Activated naive CD8-positive, alpha-beta T cell treated with anti-CD3 and anti-CD28 coated beads, Interleukin-2, amount 10 ng/mL, durations not matched to agents 7 days and 5 days (primary cell): ENCODE measurements at regions not wholly inside any gene's neighbourhood (a gene's known extent, or its start where the extent isn't known, plus 50 kb on each side); places are given as distances from the start of the nearest gene placed in this dataset.
"Not testable (repeated sequence)": the region's sequence is repeated elsewhere in the genome, so short reads cannot be mapped to it uniquely, and the experiment has no call there.

Experiments used
- ATAC-seq: fragments of 150-1000 bp; cut with Tn5 transposase; one replicate; pipeline ENCODE4 v1.10.0; 2021; ENCODE audit warnings: low read depth, moderate library complexity
- POLR2A ChIA-PET: fragments of 350-600 bp; sonication (Branson Sonifier 250); formaldehyde crosslinking; loops from one replicate; lab custom pipeline; 2021; ENCODE audit warnings: antibody characterized with exemption; lab: Charles Lee
- DNase-seq: peaks from one replicate; pipeline ENCODE4 v3.0.0; 2021
- H3K27ac Mint-ChIP-seq: one replicate; pipeline ENCODE4 v1.8.0; 2022; ENCODE audit warnings: mild to moderate bottlenecking, mixed read lengths
- H3K27me3 Mint-ChIP-seq: one replicate; pipeline ENCODE4 v1.8.0; 2022; ENCODE audit warnings: mild to moderate bottlenecking, moderate library complexity, mixed read lengths
- H3K36me3 Mint-ChIP-seq: one replicate; pipeline ENCODE4 v1.8.0; 2021; ENCODE audit warnings: mild to moderate bottlenecking, mixed read lengths
- H3K4me1 Mint-ChIP-seq: one replicate; pipeline ENCODE4 v1.8.0; 2021; ENCODE audit warnings: mixed read lengths
- H3K4me3 Mint-ChIP-seq: one replicate; pipeline ENCODE4 v1.8.0; 2022; ENCODE audit warnings: mild to moderate bottlenecking, moderate library complexity, mixed read lengths
- H3K9me3 Mint-ChIP-seq: one replicate; pipeline ENCODE4 v1.8.0; 2021; ENCODE audit warnings: mixed read lengths

DNA sequence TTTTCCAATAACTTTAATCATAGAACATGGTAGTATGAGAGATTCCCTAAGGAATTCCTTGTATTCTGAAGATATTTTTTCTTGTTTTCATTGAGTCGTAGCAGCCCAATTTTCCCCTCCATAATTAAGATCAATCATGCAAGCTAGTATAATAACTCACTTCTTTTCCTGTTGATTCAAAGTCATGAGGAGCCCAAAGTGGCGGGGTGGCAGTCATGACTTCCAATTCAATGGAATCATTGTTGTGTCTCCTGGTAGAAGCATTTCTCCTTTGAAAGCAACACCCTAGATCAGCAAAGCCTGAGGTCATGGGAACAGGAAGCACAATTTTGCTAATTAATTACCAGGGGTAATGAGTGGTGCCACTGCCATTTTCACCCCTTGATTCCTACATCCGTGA is 77.6 kb upstream of the MAGI2 start:
- H3K4me3 Mint-ChIP-seq = no peak overlapping the region
- H3K4me1 Mint-ChIP-seq = no peaks in the 10 kb centered on the region
- DNase-seq = no peak
- ATAC-seq = no peak
- no peaks in the 10 kb centered on the region for H3K36me3 Mint-ChIP-seq
- H3K27me3 Mint-ChIP-seq = no peaks in the 10 kb centered on the region
- POLR2A ChIA-PET = no interaction called here
- peaks cover 1% of the 10 kb centered on the region for H3K9me3 Mint-ChIP-seq
- H3K27ac Mint-ChIP-seq = no peak overlapping the region

DNA sequence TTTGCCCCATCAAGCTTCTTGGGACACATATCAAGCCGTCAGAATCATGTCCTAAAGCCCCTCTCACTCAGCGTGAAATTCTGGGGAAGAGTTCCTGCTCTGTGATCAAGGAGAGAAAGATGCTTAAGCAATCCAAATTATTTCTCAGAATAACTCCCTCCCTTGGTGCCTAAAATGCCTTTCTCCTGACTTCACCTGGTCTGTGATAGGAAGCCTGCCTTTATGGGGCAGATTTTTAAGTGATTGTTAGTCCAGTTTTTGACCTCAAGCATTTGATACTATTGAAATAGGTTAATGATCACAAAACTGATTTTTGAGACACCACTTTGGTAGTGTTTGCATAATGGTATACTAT is 76.4 kb upstream of the MAGI2 start:
- Mint-ChIP-seq H3K4me3 (no peak overlapping the region), H3K27ac (no peak overlapping the region), H3K4me1 (no peaks in the 10 kb centered on the region), H3K27me3 (no peaks in the 10 kb centered on the region), H3K9me3 (peaks cover 1% of the 10 kb centered on the region), H3K36me3 (no peaks in the 10 kb centered on the region)
- POLR2A ChIA-PET = no interaction called here
- no peak for DNase-seq
- no peak for ATAC-seq

DNA sequence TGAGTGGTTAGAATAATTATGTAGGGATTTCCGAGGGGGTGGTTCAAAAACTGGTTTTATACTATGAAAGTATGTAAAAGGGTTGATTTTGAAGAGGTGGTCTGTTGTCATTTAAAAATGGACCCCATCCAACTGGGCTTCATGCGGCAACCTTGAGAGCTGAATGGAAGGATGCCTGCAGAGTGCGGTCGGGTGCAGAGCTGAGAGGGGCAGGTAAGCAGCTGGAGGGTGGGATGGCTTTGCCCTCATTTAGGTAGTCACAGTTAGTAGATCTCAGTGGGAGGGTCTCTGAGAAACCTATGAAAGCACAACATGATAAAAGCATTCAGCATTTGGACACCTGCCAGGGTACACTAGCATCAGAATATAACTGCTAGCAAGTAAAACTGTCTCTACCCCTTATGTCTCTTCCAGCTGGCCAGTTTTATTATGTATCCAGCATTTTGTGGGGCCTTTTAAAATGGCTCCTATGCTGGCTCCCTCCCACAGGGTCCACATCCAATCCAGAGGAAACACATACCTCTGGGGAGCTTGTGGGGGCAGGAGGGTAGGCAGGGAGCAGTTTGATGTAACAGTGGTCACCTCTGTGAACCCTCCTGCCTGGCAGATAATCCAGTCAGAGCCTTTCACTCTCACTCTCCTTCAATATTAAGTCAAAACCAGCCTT is 75.9 kb upstream of the MAGI2 start:
- POLR2A ChIA-PET = no interaction called here
- DNase-seq = no peak

DNA sequence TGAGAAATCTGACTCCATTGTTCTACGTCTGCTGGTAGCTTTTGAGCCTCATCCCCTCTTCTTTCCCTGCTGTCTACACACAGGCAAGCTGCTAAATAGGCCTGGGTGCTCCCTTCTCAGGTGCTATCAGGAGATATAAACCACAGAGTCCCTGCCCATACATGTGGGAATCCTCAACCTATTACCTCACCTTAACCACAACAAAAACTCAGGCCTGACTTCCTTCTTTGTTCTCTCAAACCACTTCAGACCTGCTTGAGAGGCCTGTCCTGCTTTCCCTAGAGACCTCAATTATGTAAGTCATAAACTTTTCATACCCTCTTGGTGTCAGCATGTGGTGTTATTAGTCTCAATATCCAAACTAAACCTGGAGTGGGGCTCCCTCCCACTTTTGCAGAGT is 75.0 kb upstream of the MAGI2 start:
- Mint-ChIP-seq H3K4me3 (no peak overlapping the region), H3K27ac (no peak overlapping the region), H3K27me3 (no peaks in the 10 kb centered on the region), H3K4me1 (no peaks in the 10 kb centered on the region), H3K9me3 (peaks cover 1% of the 10 kb centered on the region), H3K36me3 (no peaks in the 10 kb centered on the region)
- POLR2A ChIA-PET = no interaction called here
- no peak for ATAC-seq
- no peak for DNase-seq

More for the DNA sequence above, 75.9 kb upstream of the MAGI2 start:
- H3K4me1 Mint-ChIP-seq = no peaks in the 10 kb centered on the region
- ATAC-seq = no peak
- H3K27ac Mint-ChIP-seq = no peak overlapping the region
- H3K36me3 Mint-ChIP-seq = no peaks in the 10 kb centered on the region
- H3K27me3 Mint-ChIP-seq = no peaks in the 10 kb centered on the region
- no peak overlapping the region for H3K4me3 Mint-ChIP-seq
- peaks cover 1% of the 10 kb centered on the region for H3K9me3 Mint-ChIP-seq

DNA sequence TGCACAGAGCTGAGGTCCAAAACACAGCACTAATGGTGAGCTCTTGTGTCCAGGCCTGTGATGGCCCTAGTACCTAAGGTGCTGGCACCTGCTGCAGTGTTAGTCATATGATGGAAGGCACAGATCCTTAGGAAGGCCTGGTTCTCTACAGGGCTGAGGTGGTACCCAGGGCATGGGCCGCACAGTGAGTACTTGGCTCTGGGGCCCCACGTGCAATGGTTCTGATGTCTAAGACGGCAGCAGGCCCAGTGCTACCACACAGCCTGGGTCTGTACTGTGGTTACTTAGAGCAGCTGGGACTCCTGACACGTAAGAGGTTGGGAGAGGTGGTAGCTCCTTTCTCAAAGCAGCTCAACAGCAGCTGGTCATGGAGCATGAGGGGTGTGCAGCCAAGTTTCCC is 70.6 kb upstream of the MAGI2 start:
- Mint-ChIP-seq H3K4me1 (no peaks in the 10 kb centered on the region), H3K27me3 (peaks cover 3% of the 10 kb centered on the region), H3K27ac (no peak overlapping the region), H3K36me3 (no peaks in the 10 kb centered on the region), H3K4me3 (no peak overlapping the region), H3K9me3 (no peaks in the 10 kb centered on the region)
- no peak for ATAC-seq
- POLR2A ChIA-PET = no interaction called here
- DNase-seq = no peak

DNA sequence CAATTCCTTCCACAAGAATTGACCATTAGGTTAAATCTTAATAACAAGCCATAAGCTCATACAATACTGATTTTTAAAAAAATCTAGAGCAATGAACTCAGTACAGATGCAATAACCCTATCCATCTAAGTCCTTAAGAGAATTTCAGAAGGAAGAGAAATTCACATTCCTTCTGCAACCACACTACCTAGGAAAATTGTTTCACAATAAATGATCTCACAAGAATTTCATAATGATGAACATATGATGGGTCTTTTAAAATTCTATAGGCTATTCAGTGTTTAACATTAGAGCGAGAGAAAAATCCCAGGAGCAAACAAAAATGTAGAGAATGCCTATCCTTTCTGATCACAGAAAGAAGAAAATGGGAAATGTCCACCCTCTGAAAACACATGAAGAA is 70.0 kb upstream of the MAGI2 start:
- Mint-ChIP-seq H3K4me3 (no peak overlapping the region), H3K27me3 (peaks cover 3% of the 10 kb centered on the region), H3K9me3 (no peaks in the 10 kb centered on the region), H3K36me3 (no peaks in the 10 kb centered on the region), H3K27ac (no peak overlapping the region), H3K4me1 (no peaks in the 10 kb centered on the region)
- POLR2A ChIA-PET = no interaction called here
- no peak for ATAC-seq
- no peak for DNase-seq

DNA sequence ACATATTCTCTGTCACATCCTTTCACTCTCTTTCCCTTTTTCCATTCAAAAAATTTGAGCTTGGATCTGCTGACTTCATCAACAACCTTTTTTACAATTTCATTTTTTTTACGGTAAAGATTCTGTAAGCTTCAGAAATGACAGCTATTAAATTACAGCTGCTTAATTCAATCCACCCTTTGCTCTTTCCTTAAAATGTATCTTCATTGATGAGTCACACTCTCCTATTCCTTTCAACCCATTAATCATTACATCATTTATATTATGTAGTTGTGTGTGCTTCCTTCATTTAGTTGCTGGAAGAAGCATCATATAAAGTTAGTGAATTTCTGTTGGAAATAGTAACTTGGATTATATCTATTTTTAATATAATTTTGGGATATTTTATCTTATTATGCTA is 67.1 kb upstream of the MAGI2 start:
- Mint-ChIP-seq H3K27ac (no peak overlapping the region), H3K36me3 (no peaks in the 10 kb centered on the region), H3K4me3 (no peak overlapping the region), H3K27me3 (peaks cover 3% of the 10 kb centered on the region), H3K9me3 (no peaks in the 10 kb centered on the region), H3K4me1 (no peaks in the 10 kb centered on the region)
- POLR2A ChIA-PET = no interaction called here
- DNase-seq = no peak
- no peak for ATAC-seq

DNA sequence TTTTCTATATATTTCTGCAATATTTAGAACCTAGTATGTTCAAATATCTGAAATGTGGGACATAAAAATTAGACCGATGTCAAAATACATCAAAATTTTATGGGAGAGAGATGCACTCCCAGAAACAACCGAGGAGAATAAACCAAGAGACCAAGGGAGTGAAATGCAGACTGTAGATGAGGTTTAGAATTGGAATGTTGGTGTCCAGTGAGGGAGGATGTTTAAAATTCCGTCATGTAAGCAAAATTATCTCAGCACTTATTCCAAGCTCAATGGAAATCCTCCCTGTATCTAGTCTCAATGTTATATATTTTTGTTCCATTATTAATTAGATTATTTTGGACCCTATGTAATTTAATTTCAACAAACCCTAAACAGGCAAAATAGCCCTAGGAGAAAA is 61.9 kb upstream of the MAGI2 start:
- no peak overlapping the region for H3K27ac Mint-ChIP-seq
- no peak overlapping the region for H3K4me3 Mint-ChIP-seq
- H3K4me1 Mint-ChIP-seq = no peaks in the 10 kb centered on the region
- no peak for DNase-seq
- no peaks in the 10 kb centered on the region for H3K36me3 Mint-ChIP-seq
- POLR2A ChIA-PET = no interaction called here
- no peaks in the 10 kb centered on the region for H3K27me3 Mint-ChIP-seq
- no peaks in the 10 kb centered on the region for H3K9me3 Mint-ChIP-seq
- ATAC-seq = no peak

DNA sequence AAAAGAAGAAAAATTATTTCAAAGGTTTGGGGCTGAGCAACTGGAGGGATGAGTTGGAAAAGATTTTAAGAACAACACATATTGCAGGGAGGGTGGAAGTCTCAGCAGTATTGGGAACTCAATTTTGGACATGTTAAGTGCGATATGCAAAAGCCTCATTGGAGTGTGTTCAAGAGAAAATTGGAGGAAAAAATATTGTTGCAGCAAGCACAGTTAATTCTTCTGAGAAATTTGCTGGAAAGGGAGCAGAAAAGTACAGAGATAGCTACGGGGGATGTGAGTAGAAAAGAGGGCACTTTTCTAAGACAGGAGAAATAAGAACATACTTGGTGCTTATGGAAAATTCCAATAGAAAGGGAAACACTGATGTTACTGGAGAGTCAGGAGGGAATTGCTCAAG is 59.8 kb upstream of the MAGI2 start:
- H3K36me3 Mint-ChIP-seq = no peaks in the 10 kb centered on the region
- no peaks in the 10 kb centered on the region for H3K9me3 Mint-ChIP-seq
- H3K27me3 Mint-ChIP-seq = peaks cover 2% of the 10 kb centered on the region
- H3K4me1 Mint-ChIP-seq = no peaks in the 10 kb centered on the region
- DNase-seq = no peak
- no peak for ATAC-seq
- H3K4me3 Mint-ChIP-seq = no peak overlapping the region
- POLR2A ChIA-PET = no interaction called here
- no peak overlapping the region for H3K27ac Mint-ChIP-seq

DNA sequence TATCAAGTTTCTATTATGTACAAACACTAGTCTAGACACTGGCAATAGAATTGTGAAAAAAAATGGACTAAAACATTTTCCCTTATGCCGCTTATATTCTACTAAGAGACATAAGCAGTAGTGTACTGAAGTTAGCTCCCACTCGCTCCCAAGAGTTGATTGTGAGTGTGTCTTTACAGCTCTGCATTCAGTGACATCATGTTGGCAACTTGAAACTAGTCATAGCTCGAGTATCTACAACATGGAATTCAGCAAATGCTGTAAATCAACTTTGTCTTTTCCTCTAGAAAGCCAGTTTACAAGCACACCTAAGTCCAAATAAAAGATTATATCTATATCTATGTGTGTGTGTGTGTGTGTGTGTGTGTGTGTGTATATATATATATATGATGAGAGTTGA is 58.8 kb upstream of the MAGI2 start:
- POLR2A ChIA-PET = no interaction called here
- no peak for ATAC-seq
- Mint-ChIP-seq H3K9me3 (no peaks in the 10 kb centered on the region), H3K27me3 (peaks cover 2% of the 10 kb centered on the region), H3K4me3 (no peak overlapping the region), H3K27ac (no peak overlapping the region), H3K4me1 (no peaks in the 10 kb centered on the region), H3K36me3 (no peaks in the 10 kb centered on the region)
- no peak for DNase-seq

DNA sequence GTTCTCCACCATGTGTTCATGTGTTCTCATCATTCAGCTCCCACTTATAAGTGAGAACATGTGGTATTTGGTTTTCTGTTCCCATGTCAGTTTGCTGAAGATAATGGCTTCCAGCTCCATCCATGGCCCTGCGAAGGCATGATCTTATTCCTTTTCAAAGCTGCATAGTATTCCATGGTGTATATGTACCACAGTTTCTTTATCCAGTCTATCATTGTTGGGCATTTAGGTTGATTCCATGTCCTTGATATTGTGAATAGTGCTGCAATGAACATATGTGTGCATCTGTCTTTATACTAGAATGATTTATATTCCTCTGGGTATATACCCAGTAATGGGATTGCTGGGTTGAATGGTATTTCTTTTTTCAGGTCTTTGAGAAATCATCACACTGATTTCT is 57.6 kb upstream of the MAGI2 start:
- H3K36me3 Mint-ChIP-seq, H3K27ac Mint-ChIP-seq, POLR2A ChIA-PET, H3K27me3 Mint-ChIP-seq, H3K4me3 Mint-ChIP-seq, DNase-seq, ATAC-seq, H3K9me3 Mint-ChIP-seq, H3K4me1 Mint-ChIP-seq: not testable (repeated sequence)

DNA sequence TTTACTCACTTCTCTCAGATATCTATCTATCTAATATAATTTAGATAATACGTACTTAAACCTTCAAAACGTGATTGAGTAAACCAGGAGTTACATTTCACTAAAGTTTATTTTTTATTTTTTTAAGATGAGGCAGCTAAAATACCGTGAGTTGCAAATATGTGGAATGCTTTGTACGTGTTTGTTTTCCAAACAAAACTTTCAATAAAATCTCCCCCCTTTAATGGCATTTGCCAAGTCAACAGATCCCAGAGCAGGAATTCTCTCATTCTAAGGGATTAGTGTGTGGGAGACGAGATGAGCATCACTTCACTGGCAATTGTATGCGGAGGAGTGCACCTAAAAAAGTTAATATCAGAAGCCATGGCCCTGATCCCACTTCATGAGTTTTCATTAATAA is 53.7 kb upstream of the MAGI2 start:
- DNase-seq = no peak
- POLR2A ChIA-PET = no interaction called here
- no peaks in the 10 kb centered on the region for H3K36me3 Mint-ChIP-seq
- no peak overlapping the region for H3K4me3 Mint-ChIP-seq
- peaks cover 2% of the 10 kb centered on the region for H3K27me3 Mint-ChIP-seq
- no peaks in the 10 kb centered on the region for H3K9me3 Mint-ChIP-seq
- ATAC-seq = no peak
- no peak overlapping the region for H3K27ac Mint-ChIP-seq
- no peaks in the 10 kb centered on the region for H3K4me1 Mint-ChIP-seq

DNA sequence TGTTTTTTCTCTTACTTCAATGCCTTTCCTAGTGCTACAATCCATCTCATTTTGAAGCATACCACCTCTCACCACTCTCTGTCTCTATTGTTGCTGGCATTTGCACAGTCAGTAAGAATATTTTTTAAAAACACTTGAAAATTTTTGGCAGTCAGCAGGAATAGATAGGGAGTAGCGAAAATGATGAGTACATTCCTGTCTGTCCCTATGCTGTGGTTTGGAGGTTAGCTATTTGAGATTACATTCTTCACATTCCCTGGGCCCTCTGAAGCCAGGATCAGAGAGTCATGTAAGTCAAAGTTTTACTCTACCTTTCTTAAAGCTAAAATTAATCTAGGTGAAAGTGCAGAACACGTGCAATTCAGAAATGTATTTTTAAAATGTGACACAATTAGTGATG is 53.0 kb upstream of the MAGI2 start:
- POLR2A ChIA-PET = no interaction called here
- H3K4me1 Mint-ChIP-seq = no peaks in the 10 kb centered on the region
- H3K4me3 Mint-ChIP-seq = no peak overlapping the region

DNA sequence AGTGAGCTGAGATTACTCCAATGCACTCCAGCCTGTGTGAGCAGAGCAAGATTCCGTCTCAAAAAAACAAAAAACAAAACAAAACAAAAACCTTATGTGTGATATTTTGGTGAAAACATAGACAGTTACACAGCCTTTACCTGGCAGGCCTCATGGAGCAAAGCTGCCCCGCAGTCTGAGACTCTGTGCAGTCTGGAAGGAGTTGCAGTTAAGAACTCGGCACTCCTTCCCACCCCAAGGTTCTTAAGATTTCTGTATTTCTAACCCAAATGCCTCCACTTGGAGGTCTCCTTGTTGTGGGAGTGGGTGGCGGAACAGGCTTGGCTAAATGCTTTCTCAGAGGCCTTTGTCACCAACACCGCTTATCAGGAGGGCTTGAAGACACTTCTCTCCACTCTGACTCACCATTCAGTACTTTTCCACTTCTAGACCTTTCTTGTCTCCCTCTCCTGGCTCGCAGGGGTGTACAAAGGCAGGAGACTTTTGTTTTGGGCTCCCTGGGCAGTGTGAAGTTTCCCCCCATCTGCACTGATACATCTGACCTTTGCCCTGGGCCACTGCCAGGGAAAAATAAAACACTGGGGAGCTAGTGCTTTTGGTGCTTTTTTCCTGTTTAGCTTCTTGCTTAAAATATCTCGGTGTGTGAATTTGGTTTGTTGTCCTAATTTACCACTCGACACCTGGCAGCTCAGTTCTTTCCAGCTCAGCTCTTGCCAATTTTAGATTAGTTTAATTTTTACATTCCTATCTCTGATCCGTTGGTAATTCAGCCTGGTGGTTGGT is 51.3 kb upstream of the MAGI2 start:
- POLR2A ChIA-PET = no interaction called here
- H3K36me3 Mint-ChIP-seq = no peaks in the 10 kb centered on the region
- no peaks in the 10 kb centered on the region for H3K9me3 Mint-ChIP-seq
- H3K4me1 Mint-ChIP-seq = no peaks in the 10 kb centered on the region
- H3K27me3 Mint-ChIP-seq = peaks cover 2% of the 10 kb centered on the region
- H3K27ac Mint-ChIP-seq = no peak overlapping the region
- no peak overlapping the region for H3K4me3 Mint-ChIP-seq
- DNase-seq = no peak
- no peak for ATAC-seq

More for the DNA sequence above, 53.0 kb upstream of the MAGI2 start:
- no peak overlapping the region for H3K27ac Mint-ChIP-seq
- H3K36me3 Mint-ChIP-seq = no peaks in the 10 kb centered on the region
- ATAC-seq (no peak), DNase-seq (no peak)
- H3K27me3 Mint-ChIP-seq = peaks cover 2% of the 10 kb centered on the region
- no peaks in the 10 kb centered on the region for H3K9me3 Mint-ChIP-seq
